Hepatocyte (in vitro differentiated cells): ENCODE measurements at regions not wholly inside any gene's neighbourhood (a gene's known extent, or its start where the extent isn't known, plus 50 kb on each side); places are given as distances from the start of the nearest gene placed in this dataset.

Experiments
- DNase-seq: peaks from one replicate; pipeline ENCODE4 v3.0.0-alpha.2; 2016; ENCODE audit warnings: low spot score
- H2AFZ ChIP-seq: fragments of 200-600 bp; sonication (generic); 2 replicates; pipeline ENCODE4 v1.6.0; 2016; ENCODE audit warnings: antibody characterized with exemption, mild to moderate bottlenecking
- H3K27ac ChIP-seq: fragments of 200-600 bp; sonication (generic); 2 replicates; pipeline ENCODE4 v1.5.1; 2016; ENCODE audit warnings: mild to moderate bottlenecking
- H3K27me3 ChIP-seq: fragments of 200-600 bp; sonication (generic); 2 replicates; pipeline ENCODE4 v1.6.1; 2016
- H3K36me3 ChIP-seq: fragments of 200-600 bp; sonication (generic); replicated peaks from 2 replicates; pipeline ENCODE4 v1.5.1; 2016; ENCODE audit warnings: low read depth; ENCODE audit not compliant: insufficient read depth
- H3K4me1 ChIP-seq: fragments of 200-600 bp; sonication (generic); 2 replicates; pipeline ENCODE4 v1.5.1; 2016; ENCODE audit warnings: mild to moderate bottlenecking, moderate library complexity; ENCODE audit not compliant: insufficient read depth
- H3K4me2 ChIP-seq: fragments of 200-600 bp; sonication (generic); 2 replicates; pipeline ENCODE4 v1.6.0; 2016
- H3K4me3 ChIP-seq: fragments of 200-600 bp; sonication (generic); 2 replicates; pipeline ENCODE4 v1.5.1; 2016; ENCODE audit warnings: mild to moderate bottlenecking
- H3K79me2 ChIP-seq: fragments of 200-600 bp; sonication (generic); 2 replicates; pipeline ENCODE4 v1.6.0; 2017; ENCODE audit warnings: mild to moderate bottlenecking
- H3K9me2 ChIP-seq: fragments of 200-600 bp; sonication (generic); replicated peaks from 2 replicates; pipeline ENCODE4 v1.6.0; 2017; ENCODE audit warnings: mild to moderate bottlenecking; ENCODE audit not compliant: insufficient read depth
- H3K9me3 ChIP-seq: fragments of 200-600 bp; sonication (generic); 2 replicates; pipeline ENCODE4 v1.5.1; 2016; ENCODE audit warnings: low read depth, mild to moderate bottlenecking
- H4K20me1 ChIP-seq: fragments of 200-600 bp; sonication (generic); 2 replicates; pipeline ENCODE4 v1.6.0; 2016; ENCODE audit warnings: mild to moderate bottlenecking; ENCODE audit not compliant: insufficient read depth, poor library complexity, severe bottlenecking
- CTCF ChIP-seq: fragments of 200-600 bp; sonication (generic); IDR thresholded peaks from 2 replicates; pipeline ENCODE4 v1.5.1; 2016; ENCODE audit warnings: antibody characterized with exemption, mild to moderate bottlenecking; ENCODE audit not compliant: poor library complexity
- EZH2 ChIP-seq: fragments of 200-600 bp; sonication (generic); IDR thresholded peaks from 2 replicates; pipeline ENCODE4 v1.6.1; 2016; ENCODE audit warnings: antibody characterized with exemption, mild to moderate bottlenecking, borderline replicate concordance
- EZH2phosphoT487 ChIP-seq: fragments of 200-600 bp; sonication (generic); IDR thresholded peaks from one replicate; pipeline ENCODE4 v1.6.1; 2018; ENCODE audit warnings: antibody characterized with exemption, mild to moderate bottlenecking, low read depth, moderate library complexity; ENCODE audit not compliant: unreplicated experiment, severe bottlenecking
- WGBS: methylation state at CpG from one replicate; pipeline ENCODE4 v1.1.6; 2016; ENCODE audit warnings: low lambda C conversion rate; ENCODE audit errors: missing lambda C conversion rate; 5-methylcytosine and 5-hydroxymethylcytosine counted together

DNA sequence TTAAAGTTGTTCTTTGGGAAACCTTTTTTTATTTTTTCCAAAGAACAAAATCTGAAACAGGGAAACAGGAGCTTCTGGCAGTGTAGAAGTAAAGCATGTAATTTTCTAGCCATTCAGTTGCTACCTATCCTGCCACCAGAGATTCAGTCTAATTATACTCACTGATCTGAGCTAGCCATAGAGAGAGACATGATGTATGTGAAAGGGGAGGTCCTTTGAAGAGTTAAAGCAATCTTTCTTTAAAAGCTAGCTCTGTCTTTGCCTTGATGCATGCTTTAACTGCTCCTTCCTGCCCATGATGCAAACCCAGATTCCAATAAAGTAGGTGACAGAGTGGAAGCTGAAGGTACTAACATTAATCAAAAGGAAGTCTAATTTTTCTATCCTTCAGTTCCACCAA lies 114.1 kb upstream of the GRIK2 start:
- H3K79me2 ChIP-seq: no peaks in the 10 kb centered on the region
- no peaks in the 10 kb centered on the region for H4K20me1 ChIP-seq
- H3K9me3 ChIP-seq: no peaks in the 10 kb centered on the region
- H3K4me2 ChIP-seq: no peak overlapping the region
- H3K27me3 ChIP-seq: no peaks in the 10 kb centered on the region
- H3K4me3 ChIP-seq: no peak overlapping the region
- no peak overlapping the region for H3K27ac ChIP-seq
- H3K36me3 ChIP-seq: no peaks in the 10 kb centered on the region
- H2AFZ ChIP-seq: no peak overlapping the region
- no peak for DNase-seq
- H3K9me2 ChIP-seq: no peaks in the 10 kb centered on the region
- no peaks in the 10 kb centered on the region for H3K4me1 ChIP-seq
- no peak for TF ChIP-seq CTCF
- no peak for TF ChIP-seq EZH2phosphoT487
- no peak for TF ChIP-seq EZH2

DNA sequence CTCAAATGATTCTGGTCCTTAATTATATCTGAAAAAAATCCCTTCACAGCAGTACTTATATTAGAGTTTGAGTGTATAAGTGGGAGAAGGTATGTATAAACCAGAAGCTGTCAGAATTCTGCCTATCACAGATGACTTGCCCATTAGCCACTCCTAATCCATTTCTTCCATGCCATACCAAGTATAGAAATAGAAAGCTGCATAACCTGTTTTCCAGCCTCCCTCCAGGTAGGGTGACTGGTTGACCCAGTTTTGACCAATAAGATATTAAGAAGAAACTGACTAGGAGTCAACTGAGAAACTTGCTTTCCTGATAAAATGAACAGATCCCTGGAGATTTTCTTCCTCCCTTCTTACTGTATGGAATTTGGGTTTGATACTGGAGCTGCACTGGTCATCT lies 112.2 kb upstream of the GRIK2 start:
- H3K27me3 ChIP-seq: no peaks in the 10 kb centered on the region
- H2AFZ ChIP-seq: no peak overlapping the region
- no peak overlapping the region for H3K27ac ChIP-seq
- H3K79me2 ChIP-seq: no peaks in the 10 kb centered on the region
- H3K9me2 ChIP-seq: no peaks in the 10 kb centered on the region
- H3K36me3 ChIP-seq: no peaks in the 10 kb centered on the region
- DNase-seq: peak; percentile 13
- H3K9me3 ChIP-seq: no peaks in the 10 kb centered on the region
- no peak overlapping the region for H3K4me3 ChIP-seq
- H4K20me1 ChIP-seq: no peaks in the 10 kb centered on the region
- no peak for TF ChIP-seq CTCF
- H3K4me1 ChIP-seq: no peaks in the 10 kb centered on the region
- no peak overlapping the region for H3K4me2 ChIP-seq

DNA sequence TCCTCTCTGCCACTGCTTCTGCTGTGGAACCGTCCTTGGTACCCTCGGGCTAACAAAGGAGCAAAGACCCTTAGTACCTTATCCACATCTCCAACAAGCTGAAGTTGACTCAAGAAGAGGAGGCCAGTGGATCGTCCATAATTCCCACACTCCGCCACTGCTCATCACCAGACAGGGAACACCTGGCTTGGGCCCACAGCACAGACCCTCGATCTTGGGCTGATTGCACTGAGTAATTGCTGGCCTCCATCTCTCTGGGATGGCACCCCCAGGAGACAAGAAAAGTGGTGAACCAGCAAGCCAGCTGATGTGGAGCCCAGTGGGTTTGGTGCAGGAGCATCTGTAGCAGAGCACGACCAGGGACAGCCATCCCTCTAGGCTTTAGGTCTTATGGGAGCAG lies 109.4 kb upstream of the GRIK2 start:
- no peak overlapping the region for H3K27ac ChIP-seq
- H3K9me2 ChIP-seq: no peaks in the 10 kb centered on the region
- H3K4me3 ChIP-seq: no peak overlapping the region
- H3K4me2 ChIP-seq: no peak overlapping the region
- H3K79me2 ChIP-seq: no peaks in the 10 kb centered on the region
- no peaks in the 10 kb centered on the region for H3K9me3 ChIP-seq
- 93% methylated on average over 6 of the region's 6 CpGs for WGBS
- no peaks in the 10 kb centered on the region for H3K4me1 ChIP-seq
- no peaks in the 10 kb centered on the region for H3K36me3 ChIP-seq
- H2AFZ ChIP-seq: no peak overlapping the region
- TF ChIP-seq CTCF (no peak), EZH2phosphoT487 (no peak), EZH2 (no peak)
- H3K27me3 ChIP-seq: no peaks in the 10 kb centered on the region
- no peaks in the 10 kb centered on the region for H4K20me1 ChIP-seq
- DNase-seq: no peak

- Histone ChIP-seq H2AFZ (no peak overlapping the region), H3K9me2 (no peaks in the 10 kb centered on the region), H3K36me3 (no peaks in the 10 kb centered on the region), H3K79me2 (no peaks in the 10 kb centered on the region), H3K27me3 (no peaks in the 10 kb centered on the region), H4K20me1 (no peaks in the 10 kb centered on the region), H3K9me3 (no peaks in the 10 kb centered on the region), H3K4me3 (no peak overlapping the region), H3K27ac (no peak overlapping the region), H3K4me1 (no peaks in the 10 kb centered on the region), H3K4me2 (no peak overlapping the region)
- TF ChIP-seq EZH2: no peak
- no peak for TF ChIP-seq EZH2phosphoT487
- no peak for TF ChIP-seq CTCF
- DNase-seq: peak; percentile 16
- WGBS: 49% methylated on average over 2 of the region's 2 CpGs
These were observed 107.4 kb upstream of the GRIK2 start for GRCh38 chr6:101286146-101286545.
